HCT116 (cell line): ENCODE measurements at regions not wholly inside any gene's neighbourhood (a gene's known extent, or its start where the extent isn't known, plus 50 kb on each side); places are given as distances from the start of the nearest gene placed in this dataset.

ENCODE experiments used
- ATAC-seq: fragments of 200-7000 bp; cut with Tn5 transposase; 2 replicates; pipeline ENCODE4 v1.9.1; 2020; ENCODE audit warnings: mild to moderate bottlenecking, moderate library complexity
- BruUV-seq: library from RNA; stranded (reverse); fragments of 400-500 nt; replicated peaks from 2 replicates; lab custom pipeline; 2021; lab: Mats Ljungman, UMichigan
- CTCF ChIA-PET: fragments of 300-600 bp; sonication (Branson Sonifier 250); formaldehyde crosslinking; loops from one replicate; lab custom pipeline; 2021; ENCODE audit warnings: antibody characterized with exemption; lab: Charles Lee
- POLR2A ChIA-PET: fragments of 300-600, 350-600 bp; sonication (Branson Sonifier 250); formaldehyde crosslinking; loops from one replicate; lab custom pipeline; 2021; ENCODE audit warnings: antibody characterized with exemption; lab: Charles Lee
- RAD21 ChIA-PET, 2 experiments: fragments of 300-600 bp; sonication (Branson Sonifier 250); formaldehyde crosslinking; loops; one replicate each; lab custom pipeline; 2023; ENCODE audit warnings: low total read pairs in 2 of 2; ENCODE audit not compliant: uncharacterized antibody in 2 of 2, unreplicated experiment in 2 of 2, low non-redundant PET in 1 of 2; lab: Charles Lee
- DNase-seq: peaks from one replicate; pipeline ENCODE4 v3.0.0-alpha.2; 2010; ENCODE audit warnings: low read depth, low spot score
- H2AFZ ChIP-seq: fragments of 200-600 bp; shearing (Covaris generic), sonication (generic); 2 replicates; pipeline ENCODE4 v1.6.1; 2017; ENCODE audit warnings: low read depth, mixed run types, mixed read lengths, antibody characterized with exemption, low read length; ENCODE audit not compliant: poor library complexity, severe bottlenecking
- H3K27ac ChIP-seq: 2 replicates; pipeline ENCODE4 v1.5.1; 2012; ENCODE audit warnings: low read depth, low read length
- H3K27me3 ChIP-seq: fragments of 200-600 bp; sonication (generic); 2 replicates; pipeline ENCODE4 v1.6.1; 2016; ENCODE audit warnings: mixed run types, low read length, mixed read lengths; ENCODE audit not compliant: insufficient read depth
- H3K36me3 ChIP-seq, 2 experiments: fragments of 200-500 bp in 1 of 2; fragments of 200-600 bp in 1 of 2; sonication (Bioruptor generic) in 1 of 2; sonication (generic) in 1 of 2; 2 replicates each; pipeline versions ENCODE4 v1.5.1 to v1.6.1; 2014 to 2016; ENCODE audit warnings: low read length in 2 of 2, inconsistent platforms in 1 of 2, mixed read lengths in 1 of 2, mixed run types in 1 of 2; ENCODE audit not compliant: insufficient read depth in 2 of 2, control insufficient read depth in 1 of 2
- H3K4me1 ChIP-seq, 2 experiments: fragments of 200-600 bp in 1 of 2; sonication (generic) in 1 of 2; 2 replicates each; pipeline versions ENCODE4 v1.5.1 to v1.6.1; 2012 to 2017; ENCODE audit warnings: low read length in 2 of 2, inconsistent platforms in 1 of 2, mild to moderate bottlenecking in 1 of 2, mixed read lengths in 1 of 2, mixed run types in 1 of 2, moderate library complexity in 1 of 2; ENCODE audit not compliant: insufficient read depth in 2 of 2, control insufficient read depth in 1 of 2
- H3K4me2 ChIP-seq: fragments of 200-600 bp; sonication (generic); 2 replicates; pipeline ENCODE4 v1.6.1; 2017; ENCODE audit warnings: mixed run types, low read length, mixed read lengths
- H3K4me3 ChIP-seq, 2 experiments: fragments of 200-600 bp in 1 of 2; sonication (generic) in 1 of 2; replicated peaks in 1 of 2; 2 replicates each; pipeline ENCODE4 v1.5.1; 2011 to 2016; ENCODE audit warnings: low read length in 2 of 2, control low read depth in 1 of 2, low read depth in 1 of 2, mild to moderate bottlenecking in 1 of 2, mixed read lengths in 1 of 2, mixed run types in 1 of 2
- H3K79me2 ChIP-seq: fragments of 200-600 bp; sonication (generic); 2 replicates; pipeline ENCODE4 v1.6.1; 2017; ENCODE audit warnings: mild to moderate bottlenecking, mixed run types, low read length, moderate library complexity, mixed read lengths; ENCODE audit not compliant: insufficient read depth
- H3K9ac ChIP-seq: fragments of 200-600 bp; sonication (generic); 2 replicates; pipeline ENCODE4 v1.6.1; 2016; ENCODE audit warnings: low read length, mixed read lengths
- H3K9me2 ChIP-seq: fragments of 200-600 bp; sonication (generic), shearing (Covaris generic); 2 replicates; pipeline ENCODE4 v1.6.1; 2017; ENCODE audit warnings: mixed run types, mild to moderate bottlenecking, moderate library complexity; ENCODE audit not compliant: insufficient read depth
- H3K9me3 ChIP-seq, 2 experiments: fragments of 200-500 bp in 1 of 2; fragments of 200-600 bp in 1 of 2; sonication (Bioruptor generic) in 1 of 2; sonication (generic) in 1 of 2; 2 replicates each; pipeline ENCODE4 v1.6.1; 2014 to 2017; ENCODE audit warnings: low read length in 2 of 2, mixed read lengths in 2 of 2, inconsistent platforms in 1 of 2, low read depth in 1 of 2, mild to moderate bottlenecking in 1 of 2, mixed run types in 1 of 2, moderate library complexity in 1 of 2; ENCODE audit not compliant: control insufficient read depth in 1 of 2, insufficient read depth in 1 of 2
- H4K20me1 ChIP-seq: fragments of 200-600 bp; sonication (generic), shearing (Covaris generic); 2 replicates; pipeline ENCODE4 v1.6.1; 2017; ENCODE audit warnings: mixed run types, mild to moderate bottlenecking, moderate library complexity; ENCODE audit not compliant: insufficient read depth
- ATF3 ChIP-seq: IDR thresholded peaks from 2 replicates; pipeline ENCODE4 v1.6.1; 2012
- EGR1 ChIP-seq: IDR thresholded peaks from 2 replicates; pipeline ENCODE4 v1.6.1; 2012; ENCODE audit warnings: low read depth
- ELF1 ChIP-seq: IDR thresholded peaks from 2 replicates; pipeline ENCODE4 v1.6.1; 2012; ENCODE audit warnings: low read depth, borderline replicate concordance
- EZH2phosphoT487 ChIP-seq: fragments of 200-600 bp; IDR thresholded peaks from 2 replicates; pipeline ENCODE4 v1.6.1; 2018; ENCODE audit warnings: antibody characterized with exemption, borderline replicate concordance
- POLR2A ChIP-seq: IDR thresholded peaks from 2 replicates; pipeline ENCODE4 v1.7.0; 2011; ENCODE audit warnings: borderline replicate concordance; ENCODE audit not compliant: insufficient read depth, insufficient read length; ENCODE audit errors: extremely low read depth
- SRF ChIP-seq: IDR thresholded peaks from 2 replicates; pipeline ENCODE4 v1.6.1; 2012; ENCODE audit warnings: low read depth
- YY1 ChIP-seq: IDR thresholded peaks from 2 replicates; pipeline ENCODE4 v1.6.1; 2011; ENCODE audit warnings: low read length, low read depth, moderate library complexity, mild to moderate bottlenecking; ENCODE audit not compliant: insufficient replicate concordance; ENCODE audit errors: extremely low read depth
- ZNF274 ChIP-seq: fragments of 200-500 bp; sonication (Bioruptor generic); IDR thresholded peaks from 2 replicates; pipeline ENCODE4 v1.6.1; 2014; ENCODE audit warnings: mild to moderate bottlenecking, low read depth, low read length, inconsistent platforms
- intact Hi-C: fragments of 100-400 bp; cut with micrococcal nuclease; formaldehyde crosslinking; loops from 2 replicates; pipeline ENCODE4 v1.10.0; 2022

GRCh38 chr2:58299123-58299522, 58.0 kb upstream of the FANCL start:
- H3K79me2 ChIP-seq = no peaks in the 10 kb centered on the region
- POLR2A ChIA-PET = no interaction called here
- ATAC-seq (no peak), DNase-seq (no peak)
- no peak for TF ChIP-seq EGR1
- no peak for TF ChIP-seq ZNF274
- TF ChIP-seq YY1 = no peak
- TF ChIP-seq POLR2A = no peak
- no peak for TF ChIP-seq SRF
- TF ChIP-seq ELF1 = no peak
- intact Hi-C loops = no loop called here
- H3K4me1 ChIP-seq = no peaks in the 10 kb centered on the region
- H3K27me3 ChIP-seq = no peaks in the 10 kb centered on the region
- H3K9me3 ChIP-seq = no peaks in the 10 kb centered on the region
- no peaks in the 10 kb centered on the region for H4K20me1 ChIP-seq
- BruUV-seq = no TSS peak
- H3K27ac ChIP-seq = no peak overlapping the region
- no peak overlapping the region for H2AFZ ChIP-seq
- H3K36me3 ChIP-seq = no peaks in the 10 kb centered on the region
- no peak overlapping the region for H3K4me3 ChIP-seq
- H3K4me2 ChIP-seq = no peak overlapping the region
- RAD21 ChIA-PET = no interaction called here
- no peak overlapping the region for H3K9ac ChIP-seq
- H3K9me2 ChIP-seq = no peaks in the 10 kb centered on the region
- CTCF ChIA-PET = no interaction called here

GRCh38 chr2:58293056-58293455, 51.9 kb upstream of the FANCL start:
- H3K27me3 ChIP-seq = no peaks in the 10 kb centered on the region
- no peak overlapping the region for H2AFZ ChIP-seq
- ChIA-PET CTCF (no interaction called here), RAD21 (no interaction called here), POLR2A (no interaction called here)
- ATAC-seq (no peak), DNase-seq (no peak)
- no peak overlapping the region for H3K27ac ChIP-seq
- H3K9me3 ChIP-seq = no peaks in the 10 kb centered on the region
- H3K4me2 ChIP-seq = no peak overlapping the region
- no TSS peak for BruUV-seq
- no peaks in the 10 kb centered on the region for H3K36me3 ChIP-seq
- no peak overlapping the region for H3K9ac ChIP-seq
- H3K79me2 ChIP-seq = no peaks in the 10 kb centered on the region
- intact Hi-C loops = no loop called here
- no peak for TF ChIP-seq EZH2phosphoT487
- no peak for TF ChIP-seq SRF
- no peak for TF ChIP-seq ATF3
- H4K20me1 ChIP-seq = no peaks in the 10 kb centered on the region
- H3K9me2 ChIP-seq = no peaks in the 10 kb centered on the region
- peaks cover 0 to 6% of the 10 kb centered on the region in 2 experiments; a peak in 2 of 4 replicates for H3K4me1 ChIP-seq
- no peak overlapping the region for H3K4me3 ChIP-seq
